ENCODE measurements at regions not wholly inside any gene's neighbourhood (a gene's known extent, or its start where the extent isn't known, plus 50 kb on each side); places are given as distances from the start of the nearest gene placed in this dataset.

- Histone ChIP-seq H3K4me3 (ENCODE audit: low read depth in 1 of 3, low read length in 3 of 3) (no peak overlapping the region), H3K27me3 (ENCODE audit: control insufficient read depth in 3 of 3, insufficient read depth in 3 of 3, low read length in 3 of 3) (no peaks in the 10 kb centered on the region), H3K27ac (ENCODE audit: low read depth in 1 of 3, low read length in 2 of 3) (no peak overlapping the region), H3K9me3 (ENCODE audit: control insufficient read depth in 2 of 2, insufficient read depth in 1 of 2, low read depth in 1 of 2, low read length in 1 of 2) (no peaks in the 10 kb centered on the region), H3K36me3 (ENCODE audit: control insufficient read depth in 3 of 3, insufficient read depth in 2 of 3, low read depth in 1 of 3, low read length in 3 of 3) (no peaks in the 10 kb centered on the region), H3K4me1 (ENCODE audit: control insufficient read depth in 3 of 3, insufficient read depth in 2 of 3, low read depth in 1 of 3, low read length in 2 of 3) (no peaks in the 10 kb centered on the region)
- FAIRE-seq (no peak), DNase-seq (no peak)
- WGBS, 3 donors, result 80 to 87% (median 85%) methylated on average over 3 of the region's 3 CpGs
These were observed 136.1 kb upstream of the MYO3A start for GRCh38 chr10:25797888-25798429.

GRCh38 chr10:25804505-25804904, 129.5 kb upstream of the MYO3A start:
- Histone ChIP-seq H3K4me1 (ENCODE audit: control insufficient read depth in 3 of 3, insufficient read depth in 2 of 3, low read depth in 1 of 3, low read length in 2 of 3) (no peaks in the 10 kb centered on the region), H3K27me3 (ENCODE audit: control insufficient read depth in 3 of 3, insufficient read depth in 3 of 3, low read length in 3 of 3) (no peaks in the 10 kb centered on the region), H3K9me3 (ENCODE audit: control insufficient read depth in 2 of 2, insufficient read depth in 1 of 2, low read depth in 1 of 2, low read length in 1 of 2) (no peaks in the 10 kb centered on the region), H3K27ac (ENCODE audit: low read depth in 1 of 3, low read length in 2 of 3) (no peak overlapping the region), H3K36me3 (ENCODE audit: control insufficient read depth in 3 of 3, insufficient read depth in 2 of 3, low read depth in 1 of 3, low read length in 3 of 3) (no peaks in the 10 kb centered on the region), H3K4me3 (ENCODE audit: low read depth in 1 of 3, low read length in 3 of 3) (no peak overlapping the region)
- DNase-seq (no peak), FAIRE-seq (no peak)
- 36 to 47% (median 43%) methylated on average over 2 of the region's 2 CpGs for WGBS, 3 donors

- H3K27me3 ChIP-seq (ENCODE audit: control insufficient read depth in 3 of 3, insufficient read depth in 3 of 3, low read length in 3 of 3), result no peaks in the 10 kb centered on the region
- FAIRE-seq (no peak), DNase-seq (no peak)
- H3K4me1 ChIP-seq (ENCODE audit: control insufficient read depth in 3 of 3, insufficient read depth in 2 of 3, low read depth in 1 of 3, low read length in 2 of 3), result no peaks in the 10 kb centered on the region
- H3K4me3 ChIP-seq (ENCODE audit: low read depth in 1 of 3, low read length in 3 of 3), result no peak overlapping the region
- no peaks in the 10 kb centered on the region for H3K36me3 ChIP-seq (ENCODE audit: control insufficient read depth in 3 of 3, insufficient read depth in 2 of 3, low read depth in 1 of 3, low read length in 3 of 3)
- H3K9me3 ChIP-seq (ENCODE audit: control insufficient read depth in 2 of 2, insufficient read depth in 1 of 2, low read depth in 1 of 2, low read length in 1 of 2), result no peaks in the 10 kb centered on the region
- no peak overlapping the region for H3K27ac ChIP-seq (ENCODE audit: low read depth in 1 of 3, low read length in 2 of 3)
- 84 to 88% (median 87%) methylated on average over 9 of the region's 9 CpGs for WGBS, 3 donors
These were observed 128.0 kb upstream of the MYO3A start for GRCh38 chr10:25805986-25806385.

GRCh38 chr10:25808372-25808771, 125.7 kb upstream of the MYO3A start:
- no peak for DNase-seq
- no peaks in the 10 kb centered on the region for H3K4me1 ChIP-seq (ENCODE audit: control insufficient read depth in 3 of 3, insufficient read depth in 2 of 3, low read depth in 1 of 3, low read length in 2 of 3)
- no peaks in the 10 kb centered on the region for H3K36me3 ChIP-seq (ENCODE audit: control insufficient read depth in 3 of 3, insufficient read depth in 2 of 3, low read depth in 1 of 3, low read length in 3 of 3)
- H3K4me3 ChIP-seq (ENCODE audit: low read depth in 1 of 3, low read length in 3 of 3), result no peak overlapping the region
- H3K27ac ChIP-seq (ENCODE audit: low read depth in 1 of 3, low read length in 2 of 3), result no peak overlapping the region
- no peaks in the 10 kb centered on the region for H3K27me3 ChIP-seq (ENCODE audit: control insufficient read depth in 3 of 3, insufficient read depth in 3 of 3, low read length in 3 of 3)
- no peaks in the 10 kb centered on the region for H3K9me3 ChIP-seq (ENCODE audit: control insufficient read depth in 2 of 2, insufficient read depth in 1 of 2, low read depth in 1 of 2, low read length in 1 of 2)
- WGBS, 3 donors, result 59 to 71% (median 65%) methylated on average over 5 of the region's 5 CpGs
- FAIRE-seq, result no peak

- no peak for FAIRE-seq
These were observed 122.9 kb upstream of the MYO3A start for GRCh38 chr10:25811052-25811685.

GRCh38 chr10:25813511-25813910, 120.5 kb upstream of the MYO3A start:
- Histone ChIP-seq H3K9me3 (ENCODE audit: control insufficient read depth in 2 of 2, insufficient read depth in 1 of 2, low read depth in 1 of 2, low read length in 1 of 2) (no peaks in the 10 kb centered on the region), H3K27me3 (ENCODE audit: control insufficient read depth in 3 of 3, insufficient read depth in 3 of 3, low read length in 3 of 3) (no peaks in the 10 kb centered on the region), H3K4me1 (ENCODE audit: control insufficient read depth in 3 of 3, insufficient read depth in 2 of 3, low read depth in 1 of 3, low read length in 2 of 3) (no peaks in the 10 kb centered on the region), H3K27ac (ENCODE audit: low read depth in 1 of 3, low read length in 2 of 3) (no peak overlapping the region), H3K36me3 (ENCODE audit: control insufficient read depth in 3 of 3, insufficient read depth in 2 of 3, low read depth in 1 of 3, low read length in 3 of 3) (no peaks in the 10 kb centered on the region), H3K4me3 (ENCODE audit: low read depth in 1 of 3, low read length in 3 of 3) (no peak overlapping the region)
- WGBS, 3 donors, result 66 to 67% (median 67%) methylated on average over 3 of the region's 3 CpGs
- DNase-seq, result no peak
- FAIRE-seq, result no peak

More at GRCh38 chr10:25811052-25811685, 122.9 kb upstream of the MYO3A start:
- WGBS, 3 donors, result 73 to 80% (median 78%) methylated on average over 5 of the region's 5 CpGs
- H3K27me3 ChIP-seq (ENCODE audit: control insufficient read depth in 3 of 3, insufficient read depth in 3 of 3, low read length in 3 of 3), result no peaks in the 10 kb centered on the region
- no peaks in the 10 kb centered on the region for H3K36me3 ChIP-seq (ENCODE audit: control insufficient read depth in 3 of 3, insufficient read depth in 2 of 3, low read depth in 1 of 3, low read length in 3 of 3)
- no peak for DNase-seq
- H3K9me3 ChIP-seq (ENCODE audit: control insufficient read depth in 2 of 2, insufficient read depth in 1 of 2, low read depth in 1 of 2, low read length in 1 of 2), result no peaks in the 10 kb centered on the region
- H3K4me3 ChIP-seq (ENCODE audit: low read depth in 1 of 3, low read length in 3 of 3), result no peak overlapping the region
- H3K4me1 ChIP-seq (ENCODE audit: control insufficient read depth in 3 of 3, insufficient read depth in 2 of 3, low read depth in 1 of 3, low read length in 2 of 3), result no peaks in the 10 kb centered on the region
- H3K27ac ChIP-seq (ENCODE audit: low read depth in 1 of 3, low read length in 2 of 3), result no peak overlapping the region

- Histone ChIP-seq H3K4me1 (ENCODE audit: control insufficient read depth in 3 of 3, insufficient read depth in 2 of 3, low read depth in 1 of 3, low read length in 2 of 3) (no peaks in the 10 kb centered on the region), H3K27me3 (ENCODE audit: control insufficient read depth in 3 of 3, insufficient read depth in 3 of 3, low read length in 3 of 3) (no peaks in the 10 kb centered on the region), H3K36me3 (ENCODE audit: control insufficient read depth in 3 of 3, insufficient read depth in 2 of 3, low read depth in 1 of 3, low read length in 3 of 3) (no peaks in the 10 kb centered on the region), H3K4me3 (ENCODE audit: low read depth in 1 of 3, low read length in 3 of 3) (no peak overlapping the region), H3K9me3 (ENCODE audit: control insufficient read depth in 2 of 2, insufficient read depth in 1 of 2, low read depth in 1 of 2, low read length in 1 of 2) (no peaks in the 10 kb centered on the region), H3K27ac (ENCODE audit: low read depth in 1 of 3, low read length in 2 of 3) (no peak overlapping the region)
- DNase-seq (no peak), FAIRE-seq (no peak)
- WGBS, 3 donors, result 44 to 100% (median 81%) methylated on average over 1 of the region's 1 CpG
These were observed 118.8 kb upstream of the MYO3A start for GRCh38 chr10:25815236-25815635.

- FAIRE-seq, result no peak
- no peak for DNase-seq
- Histone ChIP-seq H3K36me3 (ENCODE audit: control insufficient read depth in 3 of 3, insufficient read depth in 2 of 3, low read depth in 1 of 3, low read length in 3 of 3) (no peaks in the 10 kb centered on the region), H3K27me3 (ENCODE audit: control insufficient read depth in 3 of 3, insufficient read depth in 3 of 3, low read length in 3 of 3) (no peaks in the 10 kb centered on the region), H3K9me3 (ENCODE audit: control insufficient read depth in 2 of 2, insufficient read depth in 1 of 2, low read depth in 1 of 2, low read length in 1 of 2) (no peaks in the 10 kb centered on the region), H3K4me3 (ENCODE audit: low read depth in 1 of 3, low read length in 3 of 3) (no peak overlapping the region), H3K4me1 (ENCODE audit: control insufficient read depth in 3 of 3, insufficient read depth in 2 of 3, low read depth in 1 of 3, low read length in 2 of 3) (no peaks in the 10 kb centered on the region), H3K27ac (ENCODE audit: low read depth in 1 of 3, low read length in 2 of 3) (no peak overlapping the region)
- 55 to 65% (median 57%) methylated on average over 8 of the region's 8 CpGs for WGBS, 3 donors
These were observed 117.8 kb upstream of the MYO3A start for GRCh38 chr10:25815999-25816768.

Data from small intestine (tissue), 7 donors.